Fibroblast of lung (primary cell): ENCODE measurements at regions not wholly inside any gene's neighbourhood (a gene's known extent, or its start where the extent isn't known, plus 50 kb on each side); places are given as distances from the start of the nearest gene placed in this dataset.

ENCODE experiments used
- CTCF ChIP-seq, 2 donors: IDR thresholded peaks in 1 of 2; conservative IDR thresholded peaks in 1 of 2; 1 replicate in 1 of 2; 2 replicates in 1 of 2; pipeline ENCODE4 v1.5.1; 2011 to 2012; ENCODE audit warnings: low read length in 2 of 2, control low read depth in 1 of 2, inconsistent platforms in 1 of 2, low read depth in 1 of 2, mild to moderate bottlenecking in 1 of 2
- EZH2 ChIP-seq: IDR thresholded peaks from 2 replicates; pipeline ENCODE4 v1.5.1; 2012; ENCODE audit warnings: low read length, control low read depth, mild to moderate bottlenecking; ENCODE audit errors: missing control alignments

DNA sequence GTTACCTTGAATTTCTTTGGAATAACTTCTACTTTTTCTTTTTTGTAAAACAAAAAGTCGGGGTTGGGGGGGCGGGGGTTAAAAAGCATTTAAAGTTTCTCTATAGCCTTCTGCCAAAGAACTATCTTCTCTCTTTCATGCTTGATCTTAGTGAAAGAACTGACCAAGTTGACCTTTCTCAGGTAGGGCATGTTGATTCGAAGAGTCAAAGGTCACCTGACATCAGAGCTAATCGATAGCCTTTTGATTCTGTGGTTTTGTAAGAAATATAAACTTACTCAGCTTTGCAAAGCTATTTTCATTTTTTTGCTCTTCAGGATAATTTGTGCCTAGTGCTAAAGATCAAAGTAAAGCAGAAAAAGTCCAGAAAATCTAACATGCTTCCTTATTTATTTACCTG lies 181.5 kb downstream of the IRS2 start:
- TF ChIP-seq CTCF (conservative IDR thresholded peaks at IDR 0.05 in 1 of 2, IDR thresholded peaks at IDR 0.05 in 1 of 2; ENCODE audit: low read depth in 1 of 2, low read length in 2 of 2) (no peak), EZH2 (no peak)
